Stimulated activated CD4-positive, alpha-beta T cell treated with anti-CD3 and anti-CD28 coated beads, Interleukin-15, amount 100 ng/mL, for 48 hours (primary cell): ENCODE measurements at regions not wholly inside any gene's neighbourhood (a gene's known extent, or its start where the extent isn't known, plus 50 kb on each side); places are given as distances from the start of the nearest gene placed in this dataset.

Source experiments
- DNase-seq, 2 donors: peaks; one replicate each; pipeline ENCODE4 v3.0.0-alpha.2; 2020; ENCODE audit warnings: low read depth in 2 of 2

GRCh38 chr9:120117081-120117480, 462.9 kb downstream of the CDK5RAP2 start:
- no peak for DNase-seq

DNA sequence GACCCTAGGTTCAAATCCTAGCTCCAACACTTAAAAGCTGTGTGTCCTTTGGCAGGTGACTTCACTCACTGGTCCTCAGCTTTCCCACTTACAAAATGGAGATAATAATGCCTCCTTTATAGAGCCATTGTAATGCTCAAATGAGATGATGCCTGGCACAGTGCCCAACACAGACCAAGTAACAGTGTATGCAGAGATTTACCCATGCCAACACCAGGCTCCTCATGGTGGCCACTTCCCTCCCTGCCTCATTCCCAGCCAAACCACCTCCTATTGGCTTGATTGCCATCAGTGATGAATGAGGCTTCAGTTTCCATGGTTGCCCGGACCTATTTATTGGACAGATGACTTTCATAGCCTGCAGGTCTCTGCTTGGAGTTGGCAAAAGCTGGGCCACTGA, 469.4 kb downstream of the CDK5RAP2 start:
- DNase-seq: no peak

- no peak for DNase-seq
These were observed 470.7 kb downstream of the CDK5RAP2 start for GRCh38 chr9:120109242-120109641.

DNA sequence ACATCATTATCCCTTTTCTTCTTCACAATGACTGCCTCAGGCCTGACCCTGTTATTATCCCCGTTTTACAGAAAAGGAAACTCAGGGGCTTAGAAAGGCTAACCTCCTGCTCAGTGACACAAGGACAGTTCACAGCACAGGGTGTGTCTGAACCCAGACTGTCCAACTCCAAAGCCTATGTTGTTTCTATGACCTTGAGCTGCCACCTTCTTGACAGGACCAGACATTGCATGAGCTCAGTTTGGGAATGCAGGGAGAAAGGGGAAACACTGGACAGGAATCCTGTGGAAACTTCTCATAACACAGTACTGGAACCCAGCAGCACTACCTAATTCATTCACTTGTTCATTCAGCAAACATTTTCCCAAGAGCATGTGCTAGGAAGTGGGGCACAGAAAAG, 472.8 kb downstream of the CDK5RAP2 start:
- DNase-seq: no peak

DNA sequence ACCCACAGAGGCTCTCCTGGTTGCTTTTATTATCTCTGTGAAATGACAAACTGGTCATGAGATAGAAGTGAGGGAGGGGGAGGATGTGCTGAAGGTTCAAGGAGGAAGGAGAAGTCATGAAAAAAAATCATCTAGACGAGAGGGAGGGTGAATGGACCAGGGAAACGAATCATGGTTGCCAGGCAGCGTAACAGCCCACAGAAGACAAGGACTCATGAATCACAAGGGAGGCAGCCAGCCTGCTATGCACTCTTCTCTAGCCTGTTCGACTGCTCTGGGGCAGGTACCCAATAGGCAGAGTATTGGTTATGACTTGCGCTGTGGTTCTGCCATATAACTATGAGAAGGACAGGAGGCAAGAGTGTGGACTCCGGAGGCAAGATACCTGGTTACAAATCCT, 475.2 kb downstream of the CDK5RAP2 start:
- DNase-seq: no peak

DNA sequence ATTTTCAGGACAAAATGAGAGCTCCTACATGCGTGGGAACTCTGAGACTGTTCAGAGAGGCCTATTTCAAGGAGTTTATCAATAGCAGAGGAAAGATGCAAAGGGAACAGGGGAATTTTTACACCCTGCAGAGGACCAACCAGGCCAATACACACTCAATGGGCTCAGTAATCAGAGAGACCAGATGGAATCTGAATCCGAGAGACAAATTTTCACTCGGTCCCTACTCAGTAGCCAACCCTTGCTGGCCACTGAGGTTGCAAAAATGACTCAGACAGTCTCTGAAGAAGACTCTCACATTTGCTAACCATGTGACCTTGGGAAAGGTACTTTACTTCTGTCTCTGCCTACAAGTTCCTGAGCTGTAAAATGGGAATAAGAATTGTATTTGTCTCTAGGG, 479.4 kb downstream of the CDK5RAP2 start:
- no peak for DNase-seq

DNA sequence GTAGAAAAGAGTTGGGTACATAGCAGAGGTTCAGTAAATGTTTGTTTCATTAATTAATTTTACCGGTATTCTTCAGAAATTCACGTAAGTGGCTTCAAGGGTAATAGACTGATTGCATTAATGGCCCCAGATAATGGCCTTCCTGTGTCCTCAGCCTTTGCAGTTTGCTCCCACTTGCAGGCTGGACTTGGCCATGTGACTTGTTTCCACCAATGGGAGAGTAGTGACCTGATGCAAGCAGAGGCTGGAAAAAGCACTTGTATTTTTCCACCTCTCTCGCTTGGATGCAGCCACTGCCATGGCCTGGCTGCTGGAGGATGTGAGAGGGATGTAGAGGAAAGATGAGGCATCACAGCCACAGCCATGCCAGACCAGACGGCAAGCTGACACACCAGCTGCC, 480.9 kb downstream of the CDK5RAP2 start:
- DNase-seq: no peak

DNA sequence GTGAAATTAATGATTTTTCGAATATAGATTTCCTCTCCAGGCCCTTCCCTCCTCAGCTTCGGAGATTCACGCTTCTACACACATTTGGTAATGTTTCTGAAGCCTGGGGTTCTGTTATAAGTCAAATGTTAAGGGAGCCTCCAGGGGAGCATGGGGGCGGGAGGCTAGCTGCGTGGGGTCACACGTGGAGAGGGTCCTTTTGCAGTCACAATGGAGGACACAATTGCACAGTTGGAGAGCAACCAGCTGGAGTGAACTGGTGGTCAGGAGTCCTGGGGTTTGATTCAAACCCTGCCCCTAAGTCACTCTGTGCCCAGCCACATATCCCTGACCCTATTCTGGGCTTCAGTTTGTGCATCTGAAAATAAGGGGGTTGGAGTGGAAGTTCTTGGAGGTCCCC, 481.4 kb downstream of the CDK5RAP2 start:
- no peak for DNase-seq

DNA sequence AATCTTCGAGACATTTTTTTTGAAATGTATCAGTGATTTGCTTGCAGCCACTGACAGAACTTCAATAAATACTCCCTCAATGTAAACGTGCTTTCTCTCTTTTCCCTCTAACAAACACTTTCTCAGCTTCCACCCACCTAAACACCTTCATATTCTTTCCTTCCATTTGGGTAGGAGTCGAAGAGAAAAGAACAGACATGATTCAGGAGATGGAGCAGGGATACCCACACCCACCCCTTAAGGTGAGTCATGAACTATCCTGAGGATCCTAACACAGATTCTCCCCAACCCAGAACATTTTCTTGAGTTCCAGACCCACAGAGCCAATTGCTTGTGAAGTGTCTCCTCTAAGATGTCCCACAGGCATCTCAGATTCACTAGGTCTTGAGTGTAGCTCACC, 488.8 kb downstream of the CDK5RAP2 start:
- no peak for DNase-seq

GRCh38 chr9:120080849-120081248, 499.1 kb downstream of the CDK5RAP2 start:
- no peak for DNase-seq

DNA sequence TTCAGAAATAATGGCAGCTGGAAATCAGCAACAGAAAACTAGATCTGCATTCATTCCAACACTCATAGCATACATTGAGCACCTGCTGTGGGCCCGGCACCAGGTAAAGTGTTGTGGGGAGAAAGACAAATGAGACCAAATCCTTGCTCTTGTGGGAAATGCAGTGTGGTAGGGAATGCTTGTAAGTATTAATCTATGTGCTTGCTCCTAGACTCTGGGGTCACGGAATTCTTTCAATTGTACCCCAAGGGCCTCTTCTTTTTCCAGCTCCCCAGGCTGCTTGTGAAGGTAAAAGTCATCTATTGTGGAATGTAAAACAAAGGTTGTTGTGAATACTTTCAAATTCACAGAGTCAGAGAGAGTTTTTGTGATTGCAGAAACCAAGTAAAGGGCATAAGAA, 501.9 kb downstream of the CDK5RAP2 start:
- DNase-seq: no peak

GRCh38 chr9:120071760-120072159, 508.2 kb downstream of the CDK5RAP2 start:
- no peak for DNase-seq

DNA sequence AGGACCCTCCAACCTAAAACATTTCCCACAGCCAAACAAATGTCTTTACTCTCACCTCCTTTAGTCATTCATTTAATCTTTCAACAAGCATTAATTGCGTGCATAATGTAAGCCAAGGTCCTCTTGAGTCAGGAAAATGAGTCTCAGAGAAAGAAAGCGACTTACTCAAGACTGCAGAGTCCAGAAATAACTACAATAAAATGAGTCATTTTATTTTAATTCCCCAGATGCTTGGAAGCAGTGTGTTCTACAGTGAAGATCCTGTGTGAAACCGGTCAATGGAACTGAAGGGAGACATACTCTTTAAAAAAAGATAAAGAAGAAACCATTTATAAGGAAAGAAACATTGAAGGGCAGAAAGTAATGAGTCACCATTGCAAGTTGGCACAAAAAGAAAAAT, 513.7 kb downstream of the CDK5RAP2 start:
- no peak for DNase-seq

DNA sequence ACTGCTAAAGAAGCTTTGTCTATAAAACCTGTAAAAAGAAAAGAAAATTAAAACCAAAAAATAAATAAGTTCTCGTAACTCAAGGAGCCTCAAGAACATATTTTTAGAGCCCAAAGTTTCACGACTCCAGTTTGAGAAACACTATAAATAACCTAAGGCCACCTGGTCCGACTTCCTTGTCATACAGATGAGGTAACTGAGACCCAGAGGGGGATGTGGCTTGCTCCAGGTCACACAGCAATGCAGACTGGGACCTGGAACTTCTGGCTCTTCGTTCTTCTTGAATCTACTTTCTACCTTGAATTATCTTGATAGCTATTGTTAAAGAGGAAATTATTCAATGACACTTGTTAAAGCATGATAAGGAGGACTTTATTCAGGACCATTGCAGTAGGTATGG, 514.8 kb downstream of the CDK5RAP2 start:
- no peak for DNase-seq

GRCh38 chr9:120045011-120045410, 535.0 kb downstream of the CDK5RAP2 start:
- no peak for DNase-seq

DNA sequence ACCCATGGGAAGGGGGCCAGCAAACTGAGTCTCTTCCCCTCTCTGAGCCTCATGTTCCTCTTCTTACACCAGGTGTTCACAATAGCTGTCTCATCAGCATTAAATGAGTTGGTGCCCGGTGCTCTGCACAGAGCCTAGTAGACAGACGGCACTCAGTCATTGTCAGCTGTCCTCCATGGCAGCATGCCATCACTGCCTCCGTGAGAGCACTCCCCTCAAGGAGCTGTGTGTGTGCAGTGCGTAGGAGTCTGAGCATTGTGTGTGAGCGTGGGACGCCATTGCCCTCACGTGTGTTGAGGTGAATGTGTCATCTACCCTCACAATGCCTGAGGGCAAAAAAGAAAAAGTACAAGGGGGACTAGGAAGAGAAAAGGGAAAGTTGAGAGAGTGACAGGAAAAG, 536.5 kb downstream of the CDK5RAP2 start:
- no peak for DNase-seq

GRCh38 chr9:120040896-120041295, 539.1 kb downstream of the CDK5RAP2 start:
- DNase-seq: no peak

DNA sequence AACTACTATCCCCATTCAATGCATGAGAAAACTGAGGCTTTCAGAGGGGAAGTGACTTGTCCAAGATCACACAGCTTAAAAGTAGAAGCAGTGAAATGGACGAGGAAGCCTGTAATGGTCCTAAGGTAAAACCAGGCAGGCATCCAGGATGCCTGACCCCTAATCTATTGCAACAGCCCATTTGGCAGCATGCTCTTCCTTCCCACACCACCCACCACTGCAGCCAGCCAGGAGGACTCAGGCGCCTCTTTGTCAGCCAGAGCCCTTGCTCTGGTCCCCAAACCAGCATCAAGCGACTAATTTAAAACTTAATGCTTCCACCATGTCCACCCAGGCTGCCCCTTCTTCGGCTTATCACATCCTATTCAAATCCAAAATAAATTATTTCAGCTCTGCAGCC, 541.6 kb downstream of the CDK5RAP2 start:
- DNase-seq: no peak

DNA sequence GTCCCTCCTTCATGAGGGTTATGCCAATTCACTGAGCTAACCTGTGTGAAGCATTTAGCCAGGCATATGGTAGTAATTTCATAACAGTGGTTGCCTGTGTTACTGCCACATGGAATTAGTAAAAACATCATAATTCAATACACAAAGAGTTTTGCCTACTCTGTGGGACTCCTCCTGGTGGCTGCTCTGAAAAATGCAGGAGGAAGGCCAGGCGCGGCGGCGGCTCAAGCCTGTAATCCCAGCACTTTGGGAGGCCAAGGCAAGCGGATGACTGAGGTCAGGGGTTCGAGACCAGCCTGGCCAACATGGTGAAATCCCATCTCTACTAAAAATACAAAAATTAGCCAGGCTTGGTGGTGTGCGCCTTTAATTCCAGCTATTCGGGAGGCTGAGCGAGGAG, 547.3 kb downstream of the CDK5RAP2 start:
- no peak for DNase-seq

GRCh38 chr9:120030847-120031246, 549.1 kb downstream of the CDK5RAP2 start:
- DNase-seq: no peak

- DNase-seq: no peak
These were observed 561.4 kb downstream of the CDK5RAP2 start for GRCh38 chr9:120018550-120018949.

- no peak for DNase-seq
These were observed 561.9 kb downstream of the CDK5RAP2 start for GRCh38 chr9:120018037-120018436.

DNA sequence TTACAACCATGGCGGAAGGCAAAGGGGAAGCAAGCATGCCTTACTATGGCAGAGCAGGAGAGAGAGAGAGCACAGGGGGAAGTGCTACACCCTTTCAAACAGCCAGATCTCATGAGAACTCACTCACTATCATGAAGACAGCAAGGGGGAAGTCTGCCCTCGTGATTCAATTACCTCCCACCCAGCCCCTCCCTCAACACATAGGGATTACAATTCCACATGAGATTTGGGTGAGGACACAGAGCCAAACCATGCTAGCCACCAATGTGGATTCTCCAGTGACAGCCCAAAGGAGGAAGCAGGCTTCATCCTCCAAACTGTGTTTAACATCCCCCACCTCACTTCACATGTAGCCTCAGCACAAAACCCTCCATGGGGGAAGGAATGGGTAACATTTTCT, 563.7 kb downstream of the CDK5RAP2 start:
- no peak for DNase-seq

DNA sequence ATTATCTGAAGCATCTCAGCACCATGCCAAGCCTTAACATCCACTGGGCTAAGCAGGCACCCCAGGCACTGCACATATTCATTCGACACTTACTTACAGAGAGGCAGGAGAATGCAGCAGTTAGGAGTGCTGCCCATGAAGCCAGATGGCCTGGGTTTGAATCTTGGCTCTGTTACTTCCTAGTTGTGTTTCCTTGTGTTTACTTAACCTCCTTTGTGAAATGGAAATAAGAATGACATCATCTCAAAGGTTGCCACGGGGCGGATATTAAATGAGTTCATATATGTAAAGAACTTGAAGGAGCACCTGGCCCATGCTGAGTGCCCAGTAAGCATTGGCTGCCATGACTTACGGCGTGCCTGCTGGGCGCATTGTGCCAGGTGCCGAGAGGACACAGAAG, 565.2 kb downstream of the CDK5RAP2 start:
- DNase-seq: no peak

GRCh38 chr9:120009856-120010255, 570.1 kb downstream of the CDK5RAP2 start:
- no peak for DNase-seq
